Left renal pelvis (tissue), 4 donors: ENCODE measurements at regions not wholly inside any gene's neighbourhood (a gene's known extent, or its start where the extent isn't known, plus 50 kb on each side); places are given as distances from the start of the nearest gene placed in this dataset.

Experiments
- DNase-seq, 4 donors: peaks; one replicate each; pipeline ENCODE4 v3.0.0-alpha.2; 2013; ENCODE audit warnings: low read depth in 4 of 4, low spot score in 3 of 4

- no peak for DNase-seq
Measured at GRCh38 chr20:7806831-7807230, 133.4 kb downstream of the HAO1 start.

- no peak for DNase-seq
Measured at GRCh38 chr20:7817286-7817685, 123.0 kb downstream of the HAO1 start.

- no peak for DNase-seq
Measured at GRCh38 chr20:7818477-7818876, 121.8 kb downstream of the HAO1 start.

GRCh38 chr20:7820897-7821296 lies 119.4 kb downstream of the HAO1 start:
- DNase-seq, result no peak

- DNase-seq, result no peak
Measured at GRCh38 chr20:7822772-7823171, 117.5 kb downstream of the HAO1 start.

- DNase-seq, result no peak
Measured at GRCh38 chr20:7828437-7828836, 111.8 kb downstream of the HAO1 start.

- no peak for DNase-seq
Measured at GRCh38 chr20:7829031-7829430, 111.2 kb downstream of the HAO1 start.

- no peak for DNase-seq
Measured at GRCh38 chr20:7829776-7830175, 110.5 kb downstream of the HAO1 start.
